GM23338 (cell line): ENCODE measurements at regions not wholly inside any gene's neighbourhood (a gene's known extent, or its start where the extent isn't known, plus 50 kb on each side); places are given as distances from the start of the nearest gene placed in this dataset.

Source experiments
- ATAC-seq: fragments of 200-7000 bp; cut with Tn5 transposase; 3 replicates; pipeline ENCODE4 v1.9.1; 2020
- DNase-seq: peaks from one replicate; pipeline ENCODE4 v3.0.0-alpha.2; 2015; ENCODE audit warnings: low spot score
- H2AFZ ChIP-seq: fragments of 200-600 bp; sonication (generic); 2 replicates; pipeline ENCODE4 v1.8.0; 2016; ENCODE audit warnings: antibody characterized with exemption, mild to moderate bottlenecking, moderate library complexity
- H3F3A ChIP-seq: fragments of 200-600 bp; sonication (generic); replicated peaks from 2 replicates; pipeline ENCODE4 v1.8.0; 2017; ENCODE audit warnings: antibody characterized with exemption, mixed run types, low read depth
- H3K27ac ChIP-seq: fragments of 200-600 bp; sonication (generic); 2 replicates; pipeline ENCODE4 v1.6.1; 2016; ENCODE audit warnings: low read depth
- H3K27me3 ChIP-seq: fragments of 200-600 bp; sonication (generic); 2 replicates; pipeline ENCODE4 v1.8.0; 2016; ENCODE audit warnings: mild to moderate bottlenecking, mixed run types, moderate library complexity; ENCODE audit not compliant: insufficient read depth
- H3K36me3 ChIP-seq: fragments of 200-600 bp; sonication (generic); 2 replicates; pipeline ENCODE4 v1.8.0; 2016; ENCODE audit warnings: mild to moderate bottlenecking; ENCODE audit not compliant: insufficient read depth
- H3K4me1 ChIP-seq: fragments of 200-600 bp; sonication (generic); 2 replicates; pipeline ENCODE4 v1.8.0; 2016; ENCODE audit warnings: mild to moderate bottlenecking, moderate library complexity; ENCODE audit not compliant: insufficient read depth
- H3K4me2 ChIP-seq: fragments of 200-600 bp; sonication (generic); 2 replicates; pipeline ENCODE4 v1.7.1; 2017; ENCODE audit warnings: mixed run types
- H3K4me3 ChIP-seq: fragments of 200-600 bp; sonication (generic); 2 replicates; pipeline ENCODE4 v1.6.1; 2016; ENCODE audit warnings: mixed run types
- H3K79me2 ChIP-seq: fragments of 200-600 bp; sonication (generic); replicated peaks from 2 replicates; pipeline ENCODE4 v1.8.0; 2017; ENCODE audit warnings: mild to moderate bottlenecking; ENCODE audit not compliant: insufficient read depth
- H3K9me2 ChIP-seq: fragments of 200-600 bp; sonication (generic); 2 replicates; pipeline ENCODE4 v1.8.0; 2017; ENCODE audit not compliant: insufficient read depth
- H4K20me1 ChIP-seq: fragments of 200-600 bp; sonication (generic); replicated peaks from 2 replicates; pipeline ENCODE4 v1.8.0; 2017; ENCODE audit warnings: mild to moderate bottlenecking; ENCODE audit not compliant: insufficient read depth
- H3K27ac Mint-ChIP-seq: 2 replicates; pipeline ENCODE4 v1.8.0; 2020; ENCODE audit warnings: inconsistent platforms, mild to moderate bottlenecking, moderate library complexity, mixed read lengths
- H3K27me3 Mint-ChIP-seq: 3 replicates; pipeline ENCODE4 v1.8.0; 2022; ENCODE audit warnings: low read depth, mild to moderate bottlenecking, moderate library complexity, mixed read lengths, inconsistent platforms; ENCODE audit not compliant: insufficient read depth, poor library complexity
- H3K36me3 Mint-ChIP-seq: 3 replicates; pipeline ENCODE4 v1.8.0; 2021; ENCODE audit warnings: low read depth, mild to moderate bottlenecking, inconsistent platforms, moderate library complexity, mixed read lengths
- H3K4me1 Mint-ChIP-seq: 3 replicates; pipeline ENCODE4 v1.8.0; 2020; ENCODE audit warnings: mild to moderate bottlenecking, inconsistent platforms, mixed read lengths
- H3K4me3 Mint-ChIP-seq: 3 replicates; pipeline ENCODE4 v1.8.0; 2021; ENCODE audit warnings: moderate library complexity, mild to moderate bottlenecking, inconsistent platforms, mixed read lengths
- H3K9me3 Mint-ChIP-seq: 3 replicates; pipeline ENCODE4 v1.8.0; 2020; ENCODE audit warnings: moderate library complexity, mild to moderate bottlenecking, inconsistent platforms, mixed read lengths
- CREB1 ChIP-seq: fragments of 250-450 bp; sonication (Bioruptor Pico); IDR thresholded peaks from 2 replicates; pipeline ENCODE4 v1.5.0; 2020; ENCODE audit warnings: low read depth, mild to moderate bottlenecking, moderate library complexity
- EZH2 ChIP-seq: fragments of 200-600 bp; sonication (generic); IDR thresholded peaks from one replicate; pipeline ENCODE4 v1.8.0; 2017; ENCODE audit warnings: antibody characterized with exemption, mild to moderate bottlenecking, low read depth; ENCODE audit not compliant: unreplicated experiment
- EZH2phosphoT487 ChIP-seq: fragments of 200-600 bp; sonication (generic); IDR thresholded peaks from one replicate; pipeline ENCODE4 v1.8.1; 2018; ENCODE audit warnings: antibody characterized with exemption; ENCODE audit not compliant: unreplicated experiment
- JUNB ChIP-seq: IDR thresholded peaks from one replicate; pipeline ENCODE4 v1.6.1; 2016; ENCODE audit warnings: antibody characterized with exemption; ENCODE audit not compliant: unreplicated experiment
- POLR2AphosphoS5 ChIP-seq: IDR thresholded peaks from 2 replicates; pipeline ENCODE4 v1.6.1; 2016; ENCODE audit warnings: antibody characterized with exemption, low read depth
- TF ChIP-seq, protein P1 (sequence below), 2 experiments: fragments of 200-600 bp in 1 of 2; sonication (generic) in 1 of 2; conservative IDR thresholded peaks; 2 replicates each; pipeline versions ENCODE4 v1.5.1 to v1.6.1; 2016 to 2017; ENCODE audit warnings: antibody characterized with exemption in 2 of 2, low read depth in 2 of 2, mild to moderate bottlenecking in 2 of 2, moderate library complexity in 1 of 2
- TF ChIP-seq, protein P2 (sequence below): IDR thresholded peaks from one replicate; pipeline ENCODE4 v1.6.1; 2018; ENCODE audit warnings: antibody characterized with exemption; ENCODE audit not compliant: unreplicated experiment
- TF ChIP-seq, protein P3 (sequence below): fragments of 250-450 bp; sonication (Bioruptor Pico); IDR thresholded peaks from 2 replicates; pipeline ENCODE4 v1.5.0; 2020; ENCODE audit warnings: mild to moderate bottlenecking, moderate library complexity

DNA sequence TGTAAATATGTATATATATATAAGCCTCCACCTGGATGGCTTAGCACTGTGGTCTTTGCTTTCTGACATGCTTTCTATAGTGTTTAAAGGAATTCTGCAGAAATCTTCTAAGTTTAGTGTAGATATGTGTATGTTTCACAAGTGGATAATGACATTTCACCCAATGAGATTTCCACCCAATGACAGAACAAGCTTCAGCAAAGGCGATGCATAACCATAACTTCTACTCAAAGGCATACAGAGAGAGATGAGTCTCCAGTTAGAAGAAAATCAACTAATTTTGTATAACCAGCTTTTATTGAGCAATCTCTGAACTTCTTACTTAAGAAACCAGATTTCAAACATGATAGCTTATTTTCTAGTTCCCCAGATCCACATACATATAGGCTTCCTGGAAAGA is 134.0 kb downstream of the DYRK2 start:
- H3K9me2 ChIP-seq = peaks cover 21% of the 10 kb centered on the region
- TF ChIP-seq, protein P1, sequence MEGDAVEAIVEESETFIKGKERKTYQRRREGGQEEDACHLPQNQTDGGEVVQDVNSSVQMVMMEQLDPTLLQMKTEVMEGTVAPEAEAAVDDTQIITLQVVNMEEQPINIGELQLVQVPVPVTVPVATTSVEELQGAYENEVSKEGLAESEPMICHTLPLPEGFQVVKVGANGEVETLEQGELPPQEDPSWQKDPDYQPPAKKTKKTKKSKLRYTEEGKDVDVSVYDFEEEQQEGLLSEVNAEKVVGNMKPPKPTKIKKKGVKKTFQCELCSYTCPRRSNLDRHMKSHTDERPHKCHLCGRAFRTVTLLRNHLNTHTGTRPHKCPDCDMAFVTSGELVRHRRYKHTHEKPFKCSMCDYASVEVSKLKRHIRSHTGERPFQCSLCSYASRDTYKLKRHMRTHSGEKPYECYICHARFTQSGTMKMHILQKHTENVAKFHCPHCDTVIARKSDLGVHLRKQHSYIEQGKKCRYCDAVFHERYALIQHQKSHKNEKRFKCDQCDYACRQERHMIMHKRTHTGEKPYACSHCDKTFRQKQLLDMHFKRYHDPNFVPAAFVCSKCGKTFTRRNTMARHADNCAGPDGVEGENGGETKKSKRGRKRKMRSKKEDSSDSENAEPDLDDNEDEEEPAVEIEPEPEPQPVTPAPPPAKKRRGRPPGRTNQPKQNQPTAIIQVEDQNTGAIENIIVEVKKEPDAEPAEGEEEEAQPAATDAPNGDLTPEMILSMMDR (conservative IDR thresholded peaks at IDR 0.05; ENCODE audit: low read depth in 2 of 2) = no peak
- TF ChIP-seq EZH2phosphoT487 (no peak), EZH2 (no peak), JUNB (no peak), POLR2AphosphoS5 (no peak), CREB1 (CRISPR knock-in tag) (no peak)
- TF ChIP-seq, protein P2, sequence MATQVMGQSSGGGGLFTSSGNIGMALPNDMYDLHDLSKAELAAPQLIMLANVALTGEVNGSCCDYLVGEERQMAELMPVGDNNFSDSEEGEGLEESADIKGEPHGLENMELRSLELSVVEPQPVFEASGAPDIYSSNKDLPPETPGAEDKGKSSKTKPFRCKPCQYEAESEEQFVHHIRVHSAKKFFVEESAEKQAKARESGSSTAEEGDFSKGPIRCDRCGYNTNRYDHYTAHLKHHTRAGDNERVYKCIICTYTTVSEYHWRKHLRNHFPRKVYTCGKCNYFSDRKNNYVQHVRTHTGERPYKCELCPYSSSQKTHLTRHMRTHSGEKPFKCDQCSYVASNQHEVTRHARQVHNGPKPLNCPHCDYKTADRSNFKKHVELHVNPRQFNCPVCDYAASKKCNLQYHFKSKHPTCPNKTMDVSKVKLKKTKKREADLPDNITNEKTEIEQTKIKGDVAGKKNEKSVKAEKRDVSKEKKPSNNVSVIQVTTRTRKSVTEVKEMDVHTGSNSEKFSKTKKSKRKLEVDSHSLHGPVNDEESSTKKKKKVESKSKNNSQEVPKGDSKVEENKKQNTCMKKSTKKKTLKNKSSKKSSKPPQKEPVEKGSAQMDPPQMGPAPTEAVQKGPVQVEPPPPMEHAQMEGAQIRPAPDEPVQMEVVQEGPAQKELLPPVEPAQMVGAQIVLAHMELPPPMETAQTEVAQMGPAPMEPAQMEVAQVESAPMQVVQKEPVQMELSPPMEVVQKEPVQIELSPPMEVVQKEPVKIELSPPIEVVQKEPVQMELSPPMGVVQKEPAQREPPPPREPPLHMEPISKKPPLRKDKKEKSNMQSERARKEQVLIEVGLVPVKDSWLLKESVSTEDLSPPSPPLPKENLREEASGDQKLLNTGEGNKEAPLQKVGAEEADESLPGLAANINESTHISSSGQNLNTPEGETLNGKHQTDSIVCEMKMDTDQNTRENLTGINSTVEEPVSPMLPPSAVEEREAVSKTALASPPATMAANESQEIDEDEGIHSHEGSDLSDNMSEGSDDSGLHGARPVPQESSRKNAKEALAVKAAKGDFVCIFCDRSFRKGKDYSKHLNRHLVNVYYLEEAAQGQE = no peak
- TF ChIP-seq, protein P3, sequence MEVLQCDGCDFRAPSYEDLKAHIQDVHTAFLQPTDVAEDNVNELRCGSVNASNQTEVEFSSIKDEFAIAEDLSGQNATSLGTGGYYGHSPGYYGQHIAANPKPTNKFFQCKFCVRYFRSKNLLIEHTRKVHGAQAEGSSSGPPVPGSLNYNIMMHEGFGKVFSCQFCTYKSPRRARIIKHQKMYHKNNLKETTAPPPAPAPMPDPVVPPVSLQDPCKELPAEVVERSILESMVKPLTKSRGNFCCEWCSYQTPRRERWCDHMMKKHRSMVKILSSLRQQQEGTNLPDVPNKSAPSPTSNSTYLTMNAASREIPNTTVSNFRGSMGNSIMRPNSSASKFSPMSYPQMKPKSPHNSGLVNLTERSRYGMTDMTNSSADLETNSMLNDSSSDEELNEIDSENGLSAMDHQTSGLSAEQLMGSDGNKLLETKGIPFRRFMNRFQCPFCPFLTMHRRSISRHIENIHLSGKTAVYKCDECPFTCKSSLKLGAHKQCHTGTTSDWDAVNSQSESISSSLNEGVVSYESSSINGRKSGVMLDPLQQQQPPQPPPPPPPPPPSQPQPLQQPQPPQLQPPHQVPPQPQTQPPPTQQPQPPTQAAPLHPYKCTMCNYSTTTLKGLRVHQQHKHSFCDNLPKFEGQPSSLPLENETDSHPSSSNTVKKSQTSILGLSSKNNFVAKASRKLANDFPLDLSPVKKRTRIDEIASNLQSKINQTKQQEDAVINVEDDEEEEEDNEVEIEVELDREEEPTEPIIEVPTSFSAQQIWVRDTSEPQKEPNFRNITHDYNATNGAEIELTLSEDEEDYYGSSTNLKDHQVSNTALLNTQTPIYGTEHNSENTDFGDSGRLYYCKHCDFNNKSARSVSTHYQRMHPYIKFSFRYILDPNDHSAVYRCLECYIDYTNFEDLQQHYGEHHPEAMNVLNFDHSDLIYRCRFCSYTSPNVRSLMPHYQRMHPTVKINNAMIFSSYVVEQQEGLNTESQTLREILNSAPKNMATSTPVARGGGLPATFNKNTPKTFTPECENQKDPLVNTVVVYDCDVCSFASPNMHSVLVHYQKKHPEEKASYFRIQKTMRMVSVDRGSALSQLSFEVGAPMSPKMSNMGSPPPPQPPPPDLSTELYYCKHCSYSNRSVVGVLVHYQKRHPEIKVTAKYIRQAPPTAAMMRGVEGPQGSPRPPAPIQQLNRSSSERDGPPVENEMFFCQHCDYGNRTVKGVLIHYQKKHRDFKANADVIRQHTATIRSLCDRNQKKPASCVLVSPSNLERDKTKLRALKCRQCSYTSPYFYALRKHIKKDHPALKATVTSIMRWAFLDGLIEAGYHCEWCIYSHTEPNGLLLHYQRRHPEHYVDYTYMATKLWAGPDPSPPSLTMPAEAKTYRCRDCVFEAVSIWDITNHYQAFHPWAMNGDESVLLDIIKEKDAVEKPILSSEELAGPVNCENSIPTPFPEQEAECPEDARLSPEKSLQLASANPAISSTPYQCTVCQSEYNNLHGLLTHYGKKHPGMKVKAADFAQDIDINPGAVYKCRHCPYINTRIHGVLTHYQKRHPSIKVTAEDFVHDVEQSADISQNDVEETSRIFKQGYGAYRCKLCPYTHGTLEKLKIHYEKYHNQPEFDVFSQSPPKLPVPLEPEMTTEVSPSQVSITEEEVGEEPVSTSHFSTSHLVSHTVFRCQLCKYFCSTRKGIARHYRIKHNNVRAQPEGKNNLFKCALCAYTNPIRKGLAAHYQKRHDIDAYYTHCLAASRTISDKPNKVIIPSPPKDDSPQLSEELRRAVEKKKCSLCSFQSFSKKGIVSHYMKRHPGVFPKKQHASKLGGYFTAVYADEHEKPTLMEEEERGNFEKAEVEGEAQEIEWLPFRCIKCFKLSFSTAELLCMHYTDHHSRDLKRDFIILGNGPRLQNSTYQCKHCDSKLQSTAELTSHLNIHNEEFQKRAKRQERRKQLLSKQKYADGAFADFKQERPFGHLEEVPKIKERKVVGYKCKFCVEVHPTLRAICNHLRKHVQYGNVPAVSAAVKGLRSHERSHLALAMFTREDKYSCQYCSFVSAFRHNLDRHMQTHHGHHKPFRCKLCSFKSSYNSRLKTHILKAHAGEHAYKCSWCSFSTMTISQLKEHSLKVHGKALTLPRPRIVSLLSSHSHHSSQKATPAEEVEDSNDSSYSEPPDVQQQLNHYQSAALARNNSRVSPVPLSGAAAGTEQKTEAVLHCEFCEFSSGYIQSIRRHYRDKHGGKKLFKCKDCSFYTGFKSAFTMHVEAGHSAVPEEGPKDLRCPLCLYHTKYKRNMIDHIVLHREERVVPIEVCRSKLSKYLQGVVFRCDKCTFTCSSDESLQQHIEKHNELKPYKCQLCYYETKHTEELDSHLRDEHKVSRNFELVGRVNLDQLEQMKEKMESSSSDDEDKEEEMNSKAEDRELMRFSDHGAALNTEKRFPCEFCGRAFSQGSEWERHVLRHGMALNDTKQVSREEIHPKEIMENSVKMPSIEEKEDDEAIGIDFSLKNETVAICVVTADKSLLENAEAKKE (CRISPR knock-in tag) = no peak
- Mint-ChIP-seq H3K4me3 (no peak overlapping the region), H3K27me3 (no peaks in the 10 kb centered on the region), H3K27ac (no peak overlapping the region), H3K9me3 (no peaks in the 10 kb centered on the region; the same call in 1 of the 3 replicates), H3K36me3 (no peaks in the 10 kb centered on the region; the same call in 2 of the 3 replicates), H3K4me1 (no peaks in the 10 kb centered on the region)
- no peaks in the 10 kb centered on the region; the same call in 1 of the 2 replicates for H3K36me3 ChIP-seq
- H3K27ac ChIP-seq = no peak overlapping the region
- no peaks in the 10 kb centered on the region for H4K20me1 ChIP-seq
- H3K4me1 ChIP-seq = no peaks in the 10 kb centered on the region
- no peaks in the 10 kb centered on the region for H3F3A ChIP-seq
- ATAC-seq = no peak
- H3K4me2 ChIP-seq = no peak overlapping the region
- no peaks in the 10 kb centered on the region for H3K27me3 ChIP-seq
- no peak overlapping the region for H2AFZ ChIP-seq
- H3K79me2 ChIP-seq = no peaks in the 10 kb centered on the region
- DNase-seq = no peak
- no peak overlapping the region for H3K4me3 ChIP-seq
